Jurkat, Clone E6-1 (cell line): ENCODE measurements at regions not wholly inside any gene's neighbourhood (a gene's known extent, or its start where the extent isn't known, plus 50 kb on each side); places are given as distances from the start of the nearest gene placed in this dataset.

Source experiments
- DNase-seq: peaks from one replicate; pipeline ENCODE4 v3.0.0-alpha.2; 2011; ENCODE audit warnings: low read depth, low spot score
- H3K4me3 ChIP-seq: 2 replicates; pipeline ENCODE4 v1.5.1; 2011; ENCODE audit warnings: mild to moderate bottlenecking, low read length, control low read depth, moderate library complexity

DNA sequence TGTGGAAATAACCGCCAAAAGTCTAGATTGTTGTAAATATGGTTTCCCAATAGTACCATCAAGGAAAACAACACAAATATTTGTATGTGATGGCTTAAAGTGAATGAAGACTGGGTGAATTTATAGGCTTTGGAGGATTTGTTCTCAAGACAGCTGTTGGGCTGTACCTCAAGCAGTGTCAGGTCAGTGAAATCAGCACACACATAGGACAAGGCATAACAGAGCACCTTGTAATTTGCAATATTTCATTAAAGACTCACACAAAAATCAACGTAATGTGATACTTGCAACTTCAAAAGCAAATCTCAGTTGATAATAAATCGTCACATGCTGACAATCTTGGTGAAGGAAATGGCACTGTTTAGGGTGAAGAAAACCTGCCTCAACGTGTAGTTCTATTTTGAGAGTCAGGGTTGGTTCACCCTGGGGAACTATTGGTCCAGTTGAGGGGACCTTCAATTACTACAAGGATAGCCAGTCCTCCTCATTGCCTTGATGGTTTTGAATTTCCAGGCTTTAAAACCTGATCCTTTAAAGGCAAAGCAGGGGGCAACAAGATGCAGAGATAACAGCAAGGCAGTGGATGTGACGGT is 126.8 kb upstream of the ST6GAL2 start:
- no peak for DNase-seq
- H3K4me3 ChIP-seq, result no peak overlapping the region

DNA sequence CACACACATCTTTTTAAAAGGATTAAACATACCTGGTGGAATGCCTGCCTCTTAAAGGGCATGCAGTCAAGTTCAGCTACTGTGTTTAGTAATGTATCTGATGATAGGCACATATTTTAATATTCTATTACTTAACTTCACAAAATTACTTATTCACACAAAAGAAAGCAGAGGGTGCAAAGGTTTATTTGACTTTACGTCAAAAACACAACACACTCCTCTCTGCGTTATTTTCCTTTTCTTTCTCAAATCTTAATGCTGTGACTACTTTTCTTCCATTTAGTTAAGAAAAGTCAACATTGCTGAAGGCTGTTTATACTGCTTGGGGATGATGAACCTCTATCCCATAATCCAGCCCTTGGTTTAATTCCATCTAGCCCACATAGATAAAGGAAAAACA is 127.9 kb upstream of the ST6GAL2 start:
- H3K4me3 ChIP-seq, result no peak overlapping the region
- no peak for DNase-seq

DNA sequence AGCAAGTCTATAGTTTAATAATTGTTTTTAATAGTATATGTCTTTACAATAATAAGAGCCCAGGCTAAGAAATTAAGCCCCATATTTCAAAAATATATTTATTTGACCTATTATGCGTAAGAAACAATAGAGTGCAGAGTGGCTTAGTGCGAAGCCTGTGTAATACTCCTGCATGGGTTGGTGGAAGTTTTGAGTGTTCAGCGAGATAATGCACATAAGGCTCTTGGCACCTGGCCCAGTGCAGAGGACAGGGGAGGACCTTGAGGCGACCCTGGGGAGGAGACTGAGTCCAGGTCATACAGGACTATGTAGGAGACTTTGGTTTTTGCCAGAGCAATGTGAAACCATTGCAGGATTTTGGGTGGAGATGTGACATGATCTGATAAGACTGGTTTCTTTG is 132.4 kb upstream of the ST6GAL2 start:
- DNase-seq, result no peak
- H3K4me3 ChIP-seq, result no peak overlapping the region

DNA sequence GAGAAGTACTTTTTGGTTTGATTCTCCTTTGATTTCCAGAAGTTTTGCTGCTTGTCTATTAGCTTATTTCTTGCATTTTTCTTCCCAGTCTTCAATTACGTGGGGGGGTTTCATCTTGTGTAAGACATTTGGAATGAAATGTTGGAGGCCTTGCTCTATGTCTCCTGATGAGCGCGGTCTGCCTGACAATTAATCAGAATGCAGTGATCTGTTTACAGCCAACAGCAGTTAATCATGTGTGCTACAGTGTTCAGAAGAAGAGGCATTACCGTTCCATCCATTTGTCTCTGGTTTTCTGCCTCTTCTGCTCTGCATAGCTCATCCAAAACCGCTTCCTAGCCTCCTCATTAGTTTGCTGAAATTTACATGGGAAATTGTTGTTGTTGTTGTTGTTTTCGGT is 134.4 kb upstream of the ST6GAL2 start:
- no peak for DNase-seq
- H3K4me3 ChIP-seq, result no peak overlapping the region

DNA sequence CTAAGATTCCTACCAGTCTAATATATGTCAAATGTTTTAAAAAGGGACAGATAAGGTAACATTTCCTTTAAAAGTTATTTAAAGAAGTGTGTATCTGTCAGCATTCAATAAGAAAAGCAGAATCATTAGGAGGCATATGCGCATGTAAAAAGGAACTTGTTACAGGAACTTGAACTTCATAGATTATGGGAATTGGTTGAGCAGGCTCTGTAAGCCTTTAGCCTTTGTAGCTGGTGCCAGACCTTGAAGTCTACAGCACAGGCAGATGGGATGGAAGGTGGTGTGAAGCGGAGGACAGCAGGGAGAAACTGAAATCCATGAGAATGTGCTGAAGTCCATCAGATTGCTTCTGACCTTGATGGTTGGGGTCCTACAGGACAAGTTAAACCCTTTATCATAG is 138.3 kb upstream of the ST6GAL2 start:
- no peak for DNase-seq
- H3K4me3 ChIP-seq, result no peak overlapping the region

DNA sequence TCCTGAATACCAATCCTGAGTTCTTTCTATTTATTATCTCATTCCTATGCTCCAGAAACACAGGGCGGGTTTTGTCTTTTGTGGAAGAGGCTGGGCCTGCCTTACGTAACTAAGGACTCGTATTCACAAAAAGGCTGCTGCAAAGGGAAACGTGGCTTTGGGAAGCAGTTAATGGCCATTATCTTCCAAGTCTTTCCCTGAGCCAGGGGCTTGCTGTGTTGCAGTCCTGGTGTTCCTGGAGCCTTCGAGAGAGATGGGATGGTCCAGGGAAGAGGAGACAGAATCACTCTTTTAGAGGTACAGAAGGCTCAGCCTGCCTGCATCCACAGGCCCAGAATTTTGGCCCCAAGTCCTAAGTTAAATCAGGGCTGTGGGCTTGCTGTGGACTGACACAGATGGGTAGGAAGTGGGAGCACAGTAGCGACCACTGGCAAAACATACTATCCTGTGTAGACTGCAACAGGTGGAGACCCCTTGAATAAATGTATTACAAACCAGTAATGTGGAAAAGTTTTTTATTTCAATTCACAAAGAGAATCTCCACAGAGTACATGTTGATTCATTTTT is 139.4 kb upstream of the ST6GAL2 start:
- DNase-seq, result no peak
- no peak overlapping the region for H3K4me3 ChIP-seq

DNA sequence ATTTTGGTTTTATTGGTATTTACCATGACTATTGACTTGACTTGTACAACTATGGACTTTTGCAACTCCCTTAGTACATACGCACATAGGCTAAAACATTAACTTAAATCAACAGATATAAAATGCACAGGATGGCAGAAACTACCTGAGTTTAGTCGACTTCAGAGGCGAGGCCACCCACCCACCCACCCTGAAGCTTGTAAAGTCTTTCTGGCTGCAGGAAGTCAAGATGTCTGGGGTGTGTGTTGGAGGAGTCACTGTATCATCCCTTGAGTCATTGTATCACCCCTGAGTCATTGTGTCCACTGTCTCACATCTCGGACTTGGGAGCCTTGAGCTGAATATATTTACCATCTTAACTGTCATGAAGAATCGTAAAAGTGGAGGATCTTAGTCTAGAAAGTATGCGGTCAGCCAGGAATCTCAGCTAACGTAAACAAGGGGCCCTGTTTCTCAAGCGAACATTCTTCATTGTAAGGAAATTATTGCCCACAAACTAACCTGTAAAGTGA is 140.0 kb upstream of the ST6GAL2 start:
- H3K4me3 ChIP-seq, result no peak overlapping the region
- DNase-seq, result no peak

DNA sequence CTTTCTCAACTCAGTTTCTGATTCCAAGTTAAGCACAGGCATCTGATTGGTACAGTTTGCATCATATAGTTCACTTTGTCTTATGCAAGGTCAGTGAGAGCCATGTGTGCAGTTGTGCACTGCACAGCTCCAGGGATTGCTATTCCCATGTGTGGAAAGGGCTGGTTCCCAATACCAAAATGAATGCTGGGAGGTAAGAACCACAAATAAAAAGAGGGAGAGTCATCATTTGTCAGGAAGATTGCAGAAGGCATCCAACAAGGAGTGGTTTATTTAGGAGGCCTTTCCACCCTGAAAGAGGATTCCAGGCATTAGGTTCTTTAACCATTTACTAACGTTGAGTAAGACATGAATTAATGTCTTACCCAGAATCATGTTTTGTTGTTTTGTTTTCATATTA is 141.2 kb upstream of the ST6GAL2 start:
- no peak for DNase-seq
- no peak overlapping the region for H3K4me3 ChIP-seq

DNA sequence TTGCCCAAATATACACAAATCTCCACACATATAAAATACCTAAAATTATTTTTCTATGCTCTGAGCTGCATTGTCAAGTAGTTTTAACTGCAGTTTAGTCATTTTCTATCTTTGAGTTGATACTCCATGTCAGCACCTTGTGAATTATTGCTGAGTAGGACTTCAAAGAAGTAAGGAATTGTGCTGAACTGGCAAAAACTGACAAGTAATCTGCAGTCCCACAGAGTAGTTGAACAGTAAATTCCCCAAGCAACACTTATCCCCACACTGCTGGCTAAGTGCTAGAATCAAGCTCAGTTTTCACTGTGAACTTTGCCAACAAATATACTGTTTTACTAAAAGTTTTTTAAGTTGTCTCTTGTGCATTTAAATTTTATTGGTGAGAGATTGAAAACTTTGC is 141.8 kb upstream of the ST6GAL2 start:
- no peak overlapping the region for H3K4me3 ChIP-seq
- no peak for DNase-seq

DNA sequence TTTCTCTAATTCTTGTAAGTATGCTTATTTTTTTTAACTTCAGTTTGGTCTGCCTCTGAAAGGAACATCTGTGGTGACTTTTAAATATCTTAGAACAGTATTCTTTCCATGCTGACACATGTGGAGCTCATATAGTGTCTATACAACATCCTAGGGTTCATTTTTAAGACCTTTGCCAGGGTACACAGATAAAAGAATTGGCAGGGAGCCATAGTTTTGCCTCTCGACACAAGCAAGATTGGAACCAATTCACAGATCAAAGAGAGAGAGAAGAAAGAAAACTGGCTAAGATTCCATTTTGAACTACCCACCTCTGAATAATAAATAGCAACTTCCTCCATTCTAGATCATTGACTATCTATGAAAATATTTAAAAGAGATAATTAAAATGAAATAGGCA is 142.7 kb upstream of the ST6GAL2 start:
- H3K4me3 ChIP-seq, result no peak overlapping the region
- DNase-seq, result no peak

DNA sequence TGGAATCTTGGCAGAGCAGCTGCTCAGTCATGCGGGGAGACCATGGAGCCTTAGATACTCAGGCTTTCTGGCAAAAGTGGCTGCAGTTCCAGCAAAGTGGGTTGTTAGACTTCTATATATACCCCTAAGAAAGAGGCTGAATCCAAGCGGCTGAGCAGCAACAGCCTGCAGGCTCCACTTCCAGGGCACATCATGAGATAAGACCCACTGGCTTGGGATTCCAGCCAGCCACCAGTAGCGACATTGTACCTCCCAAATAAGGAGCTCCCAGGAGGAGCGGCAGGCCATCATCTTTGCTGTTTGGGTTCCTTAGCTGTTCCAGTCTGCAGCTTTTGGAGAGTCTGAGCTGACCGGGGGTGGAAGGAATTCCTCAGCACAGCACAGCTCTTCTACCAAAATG is 150.3 kb upstream of the ST6GAL2 start:
- H3K4me3 ChIP-seq, result no peak overlapping the region
- no peak for DNase-seq

DNA sequence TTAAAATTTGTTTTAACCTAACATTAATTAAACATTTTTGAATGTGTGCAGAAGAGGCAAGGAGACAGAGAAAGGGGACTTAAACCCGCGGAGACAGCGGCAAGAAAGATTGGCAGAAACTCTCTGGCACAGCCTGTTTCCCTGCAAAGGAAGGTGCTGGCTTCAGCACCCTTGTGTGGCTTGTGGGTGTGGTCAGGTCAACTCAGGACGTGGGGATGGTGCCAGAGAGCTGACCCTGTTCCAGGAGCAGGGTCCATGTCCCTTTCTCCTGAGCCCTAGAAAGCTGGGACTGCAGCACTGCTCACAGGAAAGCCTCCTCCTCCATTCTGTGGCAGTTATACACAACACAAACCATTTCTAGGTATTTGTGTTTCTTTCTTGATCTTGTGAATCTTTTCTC is 176.2 kb upstream of the ST6GAL2 start:
- DNase-seq, result no peak
- no peak overlapping the region for H3K4me3 ChIP-seq

DNA sequence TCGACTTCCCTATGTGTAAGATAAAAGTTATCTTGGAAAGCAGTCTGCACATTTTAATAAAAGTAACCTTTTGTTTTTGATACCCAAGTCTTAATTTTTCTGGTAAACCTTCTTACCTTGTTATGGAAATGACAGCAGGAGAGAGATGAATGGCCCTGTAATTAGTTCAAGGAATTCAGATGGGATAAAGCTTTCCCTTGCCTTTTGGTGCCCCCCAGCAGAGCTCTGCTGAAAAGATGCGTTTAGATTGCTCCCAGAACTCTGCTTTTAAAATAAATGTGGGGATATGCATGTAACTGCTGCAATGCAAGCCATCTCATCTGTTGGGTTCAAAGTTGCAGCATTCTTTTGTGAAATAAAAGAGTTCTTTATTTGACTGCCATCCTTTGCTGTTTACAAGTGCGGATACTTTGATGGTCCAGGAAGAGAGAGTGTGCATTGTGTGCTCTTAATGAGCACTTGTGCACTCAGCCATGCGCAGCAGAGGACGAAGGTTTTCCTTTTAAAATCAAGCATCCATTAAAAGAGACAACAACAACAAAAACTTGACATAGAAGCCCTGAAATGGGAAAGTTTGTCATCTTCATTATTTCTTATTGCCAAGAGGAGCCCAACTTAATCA is 176.7 kb upstream of the ST6GAL2 start:
- DNase-seq, result no peak
- H3K4me3 ChIP-seq, result no peak overlapping the region

DNA sequence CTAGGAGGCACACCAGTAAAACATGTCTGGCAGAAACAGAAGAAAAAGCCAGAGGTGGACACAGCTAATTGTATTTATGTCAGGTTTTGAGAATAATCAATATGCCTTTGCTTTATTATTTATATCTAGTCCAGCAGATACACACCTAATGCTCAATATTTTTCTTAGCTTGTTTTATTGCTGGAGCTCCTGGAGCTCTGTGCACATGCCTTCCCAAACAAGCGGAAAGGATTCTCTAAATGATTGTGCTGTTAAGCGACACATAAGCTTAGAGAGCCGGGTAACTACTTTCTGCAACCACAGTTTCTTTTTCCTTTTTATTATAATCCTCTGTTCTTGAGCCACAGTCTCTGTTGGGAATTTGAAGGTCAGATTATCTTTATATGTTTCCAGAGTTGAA is 177.3 kb upstream of the ST6GAL2 start:
- DNase-seq, result no peak
- H3K4me3 ChIP-seq, result no peak overlapping the region

DNA sequence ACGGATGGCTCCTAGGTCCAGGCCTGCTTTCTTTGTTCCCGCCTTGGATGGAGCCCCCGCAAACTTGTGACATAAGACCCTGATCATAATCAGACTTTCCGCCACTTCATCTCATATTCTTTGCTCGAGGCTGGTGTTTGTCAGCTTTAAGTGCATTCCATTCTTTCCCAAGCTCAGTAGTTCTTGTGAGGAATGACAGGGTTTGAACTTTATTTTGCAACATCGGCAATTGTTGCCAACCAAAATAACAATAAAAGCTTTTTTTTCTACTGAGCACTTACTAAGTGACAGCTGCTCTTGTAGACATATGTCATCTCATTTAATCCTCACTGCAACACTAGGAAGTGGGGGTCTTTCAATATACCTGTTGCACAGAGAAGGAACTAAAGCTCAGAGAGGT is 178.8 kb upstream of the ST6GAL2 start:
- no peak overlapping the region for H3K4me3 ChIP-seq
- DNase-seq, result no peak

DNA sequence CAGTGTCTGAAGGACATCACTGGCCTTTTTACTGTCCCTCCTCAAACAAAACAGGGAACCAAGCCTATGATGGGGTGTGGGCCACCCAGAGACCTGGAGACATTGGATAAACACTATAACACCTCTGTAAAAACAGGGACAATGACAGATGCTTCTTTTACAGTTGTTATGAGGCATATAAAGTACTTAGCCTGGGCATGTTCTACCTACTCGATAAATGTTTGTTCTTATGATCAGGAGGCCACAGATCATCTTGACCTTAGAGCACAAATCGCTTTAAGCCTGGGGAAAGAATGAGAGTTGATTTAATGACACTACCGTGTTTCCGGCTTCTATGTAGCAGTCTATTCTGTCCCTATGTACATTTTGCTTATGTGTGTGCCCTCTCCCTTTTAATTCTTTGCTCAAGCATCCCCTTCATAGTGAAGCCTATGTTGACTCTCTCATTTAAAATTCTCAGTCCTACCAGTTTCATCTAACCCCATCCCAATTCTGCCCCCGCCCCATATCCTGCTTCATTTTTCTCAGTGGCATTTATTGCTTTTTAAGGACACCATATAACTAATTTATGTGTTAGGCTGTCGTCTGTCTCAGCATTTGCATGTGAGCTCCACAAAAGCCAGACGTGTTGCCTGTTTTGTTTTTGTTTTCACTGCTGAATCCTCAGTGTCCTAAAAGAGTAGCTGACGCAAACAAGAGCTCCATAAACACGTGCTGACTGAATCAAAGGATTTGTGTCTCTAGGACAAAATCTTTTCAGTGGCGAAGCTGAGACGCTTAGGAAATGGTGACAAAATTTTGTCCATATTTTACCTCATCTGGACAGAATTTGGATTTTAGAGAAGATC is 182.3 kb upstream of the ST6GAL2 start:
- H3K4me3 ChIP-seq, result no peak overlapping the region
- DNase-seq, result no peak

DNA sequence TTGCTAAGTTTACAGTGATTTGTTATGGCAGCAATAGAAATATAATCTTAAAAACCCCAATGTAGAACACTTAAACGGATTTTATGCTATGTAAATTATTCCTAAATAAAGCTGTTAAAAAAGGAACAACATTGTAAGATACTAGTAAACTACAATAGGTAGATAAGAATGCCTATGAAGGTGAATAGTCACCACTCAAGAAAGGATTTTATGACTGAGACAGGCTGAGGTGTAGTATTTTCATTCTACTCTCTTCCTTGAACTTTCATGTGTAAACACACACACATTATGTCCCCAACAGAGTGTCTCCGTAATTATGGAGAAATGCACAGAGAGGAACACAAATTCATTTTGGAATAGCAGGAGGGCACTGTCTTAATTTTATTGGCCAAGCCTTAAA is 183.9 kb upstream of the ST6GAL2 start:
- DNase-seq, result no peak
- H3K4me3 ChIP-seq, result no peak overlapping the region

DNA sequence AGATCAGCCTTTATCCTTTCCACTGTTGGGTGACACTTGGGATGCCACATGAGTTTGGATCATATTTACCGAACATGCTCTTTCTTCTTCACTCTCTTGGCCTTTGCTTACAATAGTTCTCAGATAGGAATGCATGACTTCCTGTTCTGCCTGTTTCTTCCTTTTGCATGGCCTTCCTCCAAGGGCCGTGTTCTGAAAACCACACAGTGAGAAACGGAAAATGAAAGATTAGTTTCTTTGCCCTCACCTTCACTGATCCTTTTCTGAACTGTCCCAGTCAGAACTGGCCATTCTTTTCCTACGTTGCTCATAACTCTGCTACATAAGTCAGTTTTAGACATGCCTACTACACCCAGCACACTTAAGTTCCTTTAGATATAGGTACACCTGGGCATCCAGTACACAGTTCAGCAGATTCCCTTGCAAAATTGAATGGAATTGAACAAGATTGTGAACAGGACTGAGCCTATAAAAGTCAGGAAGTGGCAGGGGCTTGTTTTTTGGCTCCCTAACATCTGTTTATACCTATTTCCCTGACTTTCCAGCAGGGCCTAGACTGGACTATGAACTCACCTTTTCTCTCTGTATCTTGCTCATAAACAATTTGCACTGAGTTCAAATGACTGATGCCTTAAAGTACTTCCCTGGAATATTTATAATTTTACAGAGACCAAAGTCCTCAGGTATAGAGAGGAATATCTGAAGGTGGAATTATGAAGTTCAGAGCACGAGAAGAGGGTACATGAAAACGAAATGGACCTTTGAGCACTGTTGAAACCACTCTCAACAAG is 186.4 kb upstream of the ST6GAL2 start:
- H3K4me3 ChIP-seq, result no peak overlapping the region
- no peak for DNase-seq

DNA sequence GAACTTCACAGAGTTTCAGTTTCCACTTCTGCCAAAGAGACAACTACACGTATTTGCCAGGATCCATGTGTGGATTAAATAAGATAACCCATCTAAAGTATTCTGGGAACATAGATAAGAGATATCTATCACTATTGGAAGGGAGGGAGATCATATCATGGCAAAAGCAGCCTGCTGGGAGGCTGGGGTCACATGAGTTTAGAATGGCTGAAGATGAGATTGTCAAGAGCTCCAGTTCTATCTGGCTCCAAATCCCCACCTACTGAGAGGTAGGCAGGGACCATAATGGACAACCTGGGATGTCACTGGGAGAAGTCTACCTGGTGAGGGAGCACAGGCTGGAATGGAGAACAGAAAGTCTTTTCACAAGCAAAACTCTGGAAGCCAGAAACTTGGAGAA is 192.6 kb upstream of the ST6GAL2 start:
- H3K4me3 ChIP-seq, result no peak overlapping the region
- DNase-seq, result no peak
